MM.1S (cell line): ENCODE measurements at regions not wholly inside any gene's neighbourhood (a gene's known extent, or its start where the extent isn't known, plus 50 kb on each side); places are given as distances from the start of the nearest gene placed in this dataset.
A peak's percentile ranks its signal among the peaks of the same experiment; 100 is the strongest.

Experiments used
- DNase-seq: peaks from one replicate; pipeline ENCODE4 v3.0.0-alpha.2; 2015
- H2AFZ ChIP-seq: fragments of 300-600 bp; sonication (generic); 2 replicates; pipeline ENCODE4 v1.6.0; 2016; ENCODE audit warnings: antibody characterized with exemption, low read length
- H3F3A ChIP-seq: fragments of 300-600 bp; sonication (generic); 2 replicates; pipeline ENCODE4 v1.6.1; 2016; ENCODE audit warnings: mild to moderate bottlenecking, antibody characterized with exemption, low read length, moderate library complexity, mixed read lengths; ENCODE audit not compliant: insufficient read depth
- H3K27ac ChIP-seq: fragments of 300-600 bp; sonication (generic); 2 replicates; pipeline ENCODE4 v1.5.1; 2016; ENCODE audit warnings: mild to moderate bottlenecking, low read length
- H3K27me3 ChIP-seq: fragments of 300-600 bp; sonication (generic); replicated peaks from 2 replicates; pipeline ENCODE4 v1.6.0; 2016; ENCODE audit warnings: low read length; ENCODE audit not compliant: insufficient read depth
- H3K36me3 ChIP-seq: fragments of 300-600 bp; sonication (generic); replicated peaks from 2 replicates; pipeline ENCODE4 v1.6.1; 2016; ENCODE audit warnings: mild to moderate bottlenecking, low read length, mixed read lengths; ENCODE audit not compliant: insufficient read depth
- H3K4me1 ChIP-seq: fragments of 300-600 bp; sonication (generic); 2 replicates; pipeline ENCODE4 v1.6.1; 2016; ENCODE audit warnings: low read length, mixed read lengths
- H3K4me2 ChIP-seq: fragments of 300-600 bp; sonication (generic); 2 replicates; pipeline ENCODE4 v1.6.0; 2016; ENCODE audit warnings: low read depth, low read length
- H3K4me3 ChIP-seq: fragments of 300-600 bp; sonication (generic); 2 replicates; pipeline ENCODE4 v1.5.1; 2016; ENCODE audit warnings: low read length, mixed read lengths
- H3K79me2 ChIP-seq: fragments of 300-600 bp; sonication (generic); 2 replicates; pipeline ENCODE4 v1.6.1; 2016; ENCODE audit warnings: mixed run types, low read length, mixed read lengths
- H3K9ac ChIP-seq: fragments of 300-600 bp; sonication (generic); 2 replicates; pipeline ENCODE4 v1.6.1; 2016; ENCODE audit warnings: low read length, mixed read lengths
- H3K9me2 ChIP-seq: fragments of 300-600 bp; sonication (generic); replicated peaks from 2 replicates; pipeline ENCODE4 v1.6.1; 2016; ENCODE audit warnings: mild to moderate bottlenecking, low read length, mixed read lengths; ENCODE audit not compliant: insufficient read depth
- H3K9me3 ChIP-seq: fragments of 300-600 bp; sonication (generic); replicated peaks from 2 replicates; pipeline ENCODE4 v1.6.1; 2016; ENCODE audit warnings: mild to moderate bottlenecking, low read length, mixed read lengths; ENCODE audit not compliant: insufficient read depth
- H4K20me1 ChIP-seq: fragments of 300-600 bp; sonication (generic); 2 replicates; pipeline ENCODE4 v1.6.1; 2016; ENCODE audit warnings: mild to moderate bottlenecking, low read length, moderate library complexity, mixed read lengths; ENCODE audit not compliant: insufficient read depth
- EZH2 ChIP-seq: fragments of 300-600 bp; sonication (generic); optimal IDR thresholded peaks from 2 replicates; pipeline ENCODE3; 2017; ENCODE audit warnings: low read depth, mild to moderate bottlenecking, antibody characterized with exemption, low read length, mixed read lengths
- EZH2phosphoT487 ChIP-seq: fragments of 300-600 bp; sonication (generic); IDR thresholded peaks from 2 replicates; pipeline ENCODE4 v1.6.1; 2018; ENCODE audit warnings: antibody characterized with exemption, low read length
- TF ChIP-seq, protein P1 (sequence below): fragments of 300-600 bp; sonication (generic); IDR thresholded peaks from 2 replicates; pipeline ENCODE4 v1.5.1; 2016; ENCODE audit warnings: antibody characterized with exemption, low read length, mixed read lengths

DNA sequence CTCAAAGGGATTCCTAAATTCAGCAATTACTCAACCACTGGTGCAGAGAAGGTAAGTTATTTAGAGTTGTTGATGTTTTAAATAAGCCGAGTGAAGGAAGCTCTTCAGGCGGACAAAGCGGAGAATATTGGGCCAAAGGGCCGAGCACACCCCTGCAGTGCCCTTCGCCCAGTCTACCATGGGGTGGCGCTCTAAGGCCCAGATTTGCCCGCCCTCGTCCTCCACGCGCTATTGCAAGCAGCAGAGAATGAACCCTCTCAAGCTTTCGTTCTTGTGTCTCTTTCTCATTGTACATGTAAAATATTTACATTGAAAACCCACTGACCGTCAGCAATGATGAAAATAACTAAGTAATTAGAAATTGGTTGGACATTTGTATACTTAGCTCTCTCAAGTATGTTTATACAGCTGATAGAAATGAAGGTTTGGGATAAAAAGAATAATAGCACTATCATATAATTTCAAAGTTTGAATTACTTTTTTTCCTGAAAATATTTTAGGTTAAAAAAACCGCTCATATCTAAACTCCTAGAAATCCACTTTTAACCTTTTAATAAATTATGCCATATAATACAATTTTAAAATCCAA is 195.0 kb upstream of the CEP162 start:
- Histone ChIP-seq H3K4me1 (no peaks in the 10 kb centered on the region), H3K9ac (no peak overlapping the region), H3K36me3 (no peaks in the 10 kb centered on the region), H3K27ac (no peak overlapping the region), H3K9me3 (no peaks in the 10 kb centered on the region), H3K4me3 (no peak overlapping the region), H3K9me2 (no peaks in the 10 kb centered on the region), H3K79me2 (no peaks in the 10 kb centered on the region), H3K27me3 (no peaks in the 10 kb centered on the region), H3F3A (no peaks in the 10 kb centered on the region), H3K4me2 (no peak overlapping the region), H4K20me1 (no peaks in the 10 kb centered on the region), H2AFZ (no peak overlapping the region)
- TF ChIP-seq EZH2phosphoT487 (no peak), EZH2 (no peak)
- TF ChIP-seq, protein P1, sequence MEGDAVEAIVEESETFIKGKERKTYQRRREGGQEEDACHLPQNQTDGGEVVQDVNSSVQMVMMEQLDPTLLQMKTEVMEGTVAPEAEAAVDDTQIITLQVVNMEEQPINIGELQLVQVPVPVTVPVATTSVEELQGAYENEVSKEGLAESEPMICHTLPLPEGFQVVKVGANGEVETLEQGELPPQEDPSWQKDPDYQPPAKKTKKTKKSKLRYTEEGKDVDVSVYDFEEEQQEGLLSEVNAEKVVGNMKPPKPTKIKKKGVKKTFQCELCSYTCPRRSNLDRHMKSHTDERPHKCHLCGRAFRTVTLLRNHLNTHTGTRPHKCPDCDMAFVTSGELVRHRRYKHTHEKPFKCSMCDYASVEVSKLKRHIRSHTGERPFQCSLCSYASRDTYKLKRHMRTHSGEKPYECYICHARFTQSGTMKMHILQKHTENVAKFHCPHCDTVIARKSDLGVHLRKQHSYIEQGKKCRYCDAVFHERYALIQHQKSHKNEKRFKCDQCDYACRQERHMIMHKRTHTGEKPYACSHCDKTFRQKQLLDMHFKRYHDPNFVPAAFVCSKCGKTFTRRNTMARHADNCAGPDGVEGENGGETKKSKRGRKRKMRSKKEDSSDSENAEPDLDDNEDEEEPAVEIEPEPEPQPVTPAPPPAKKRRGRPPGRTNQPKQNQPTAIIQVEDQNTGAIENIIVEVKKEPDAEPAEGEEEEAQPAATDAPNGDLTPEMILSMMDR = peak; percentile 28
- no peak for DNase-seq

DNA sequence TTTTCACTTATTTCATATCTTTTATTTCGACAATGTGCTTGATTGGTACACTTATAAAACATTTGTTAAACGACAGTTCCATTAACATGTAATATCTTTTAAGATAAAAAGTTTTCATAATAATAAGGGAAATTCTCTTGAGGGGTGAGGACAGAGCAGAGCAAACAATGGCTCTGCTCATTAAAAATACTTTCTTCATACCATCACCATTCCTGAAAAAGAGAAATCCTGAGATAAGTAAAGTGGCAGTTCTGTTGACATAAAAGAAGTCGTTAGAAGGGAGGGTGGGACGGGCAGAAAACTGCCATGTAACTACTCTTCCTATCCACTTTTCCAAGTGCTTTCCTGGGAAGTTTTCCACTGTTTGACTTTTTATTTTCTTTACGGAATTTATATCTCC is 193.6 kb upstream of the CEP162 start:
- TF ChIP-seq EZH2phosphoT487 (no peak), EZH2 (no peak)
- TF ChIP-seq, protein P1 = no peak

DNA sequence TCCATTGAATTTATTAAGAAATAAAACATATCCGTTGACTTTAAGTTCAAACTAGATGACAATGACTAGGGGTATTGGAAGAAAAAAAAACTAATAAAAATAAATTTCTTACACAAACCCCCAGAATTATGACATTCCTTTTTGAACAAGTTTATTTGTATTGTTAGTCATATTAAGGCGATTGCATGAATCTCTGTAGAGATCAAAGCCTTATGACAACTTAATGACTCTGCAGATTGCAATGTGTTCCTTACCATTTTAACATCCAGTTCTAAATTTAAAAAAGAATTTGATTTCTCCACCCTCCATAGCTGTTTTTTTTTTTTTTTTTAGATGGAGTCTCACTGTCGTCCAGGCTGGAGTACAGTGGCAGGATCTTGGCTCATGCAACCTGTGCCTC is 189.8 kb upstream of the CEP162 start:
- no peak for TF ChIP-seq EZH2
- TF ChIP-seq, protein P1 = no peak
- TF ChIP-seq EZH2phosphoT487 = no peak
- no peaks in the 10 kb centered on the region for H3F3A ChIP-seq
- no peak overlapping the region for H3K27ac ChIP-seq
- H3K9ac ChIP-seq = no peak overlapping the region
- DNase-seq = no peak
- no peak overlapping the region for H3K4me2 ChIP-seq
- H4K20me1 ChIP-seq = no peaks in the 10 kb centered on the region
- no peak overlapping the region for H3K4me3 ChIP-seq
- no peaks in the 10 kb centered on the region for H3K9me2 ChIP-seq
- no peaks in the 10 kb centered on the region for H3K36me3 ChIP-seq
- H3K79me2 ChIP-seq = no peaks in the 10 kb centered on the region
- no peak overlapping the region for H2AFZ ChIP-seq
- H3K27me3 ChIP-seq = no peaks in the 10 kb centered on the region
- H3K4me1 ChIP-seq = no peaks in the 10 kb centered on the region
- H3K9me3 ChIP-seq = no peaks in the 10 kb centered on the region

More for the DNA sequence above, 193.6 kb upstream of the CEP162 start:
- Histone ChIP-seq H3F3A (no peaks in the 10 kb centered on the region), H2AFZ (no peak overlapping the region), H3K27ac (no peak overlapping the region), H3K4me3 (no peak overlapping the region), H3K4me1 (no peaks in the 10 kb centered on the region), H3K4me2 (no peak overlapping the region), H3K79me2 (no peaks in the 10 kb centered on the region), H3K27me3 (no peaks in the 10 kb centered on the region), H3K9me3 (no peaks in the 10 kb centered on the region), H3K9ac (no peak overlapping the region), H4K20me1 (no peaks in the 10 kb centered on the region), H3K36me3 (no peaks in the 10 kb centered on the region), H3K9me2 (no peaks in the 10 kb centered on the region)
- no peak for DNase-seq
